ENCODE measurements at regions not wholly inside any gene's neighbourhood (a gene's known extent, or its start where the extent isn't known, plus 50 kb on each side); places are given as distances from the start of the nearest gene placed in this dataset.

DNA sequence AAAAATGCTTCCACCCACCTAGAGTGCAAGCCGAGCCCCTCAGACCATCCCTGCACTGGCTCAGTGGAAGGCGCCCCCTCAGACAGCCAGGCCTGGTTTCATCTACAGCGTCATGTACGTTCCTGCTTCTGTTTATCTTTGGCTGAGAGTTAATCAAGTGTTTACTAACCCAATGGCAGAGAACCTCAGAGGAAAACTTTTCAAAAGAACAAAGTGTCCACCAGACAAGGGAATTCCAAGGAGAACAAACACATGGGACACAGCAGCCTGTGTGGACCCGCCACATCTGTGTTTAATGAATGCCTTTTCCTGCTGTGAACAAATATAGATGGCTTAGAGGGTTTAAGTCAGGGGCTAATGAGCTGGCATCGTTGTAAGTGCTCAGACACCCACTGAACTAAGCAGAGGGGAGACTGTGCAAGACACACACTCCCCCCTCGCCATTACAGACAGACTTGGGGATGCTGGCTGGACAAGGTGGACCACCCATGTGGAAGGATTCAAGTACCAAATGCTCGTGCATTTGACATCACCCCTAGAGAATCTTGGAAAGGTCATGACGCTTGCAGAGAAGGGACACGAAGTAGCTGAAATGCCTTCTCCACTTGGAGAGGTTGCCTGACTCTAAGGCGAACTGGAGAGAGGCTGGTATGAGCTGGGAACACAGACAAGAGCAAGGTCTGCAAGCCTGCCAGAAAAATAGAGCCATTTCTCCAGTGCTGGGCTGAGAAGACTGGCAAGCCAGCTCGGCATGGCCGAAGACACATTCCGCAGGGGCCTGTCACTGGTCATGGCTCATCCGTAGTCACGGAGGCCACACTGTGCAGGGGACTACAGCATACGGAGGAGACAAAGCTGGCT, 53.5 kb upstream of the NXT1 start:
- H3K9me2 ChIP-seq (ENCODE audit: insufficient read depth) = no peaks in the 10 kb centered on the region
- Mint-ChIP-seq H3K27me3 (ENCODE audit: insufficient read depth, low read depth, poor library complexity) (peaks cover 6% of the 10 kb centered on the region), H3K9me3 (no peaks in the 10 kb centered on the region; the same call in 2 of the 3 replicates), H3K4me3 (no peak overlapping the region), H3K4me1 (peaks cover 10% of the 10 kb centered on the region), H3K27ac (no peak overlapping the region), H3K36me3 (ENCODE audit: low read depth) (no peaks in the 10 kb centered on the region)
- H3K36me3 ChIP-seq (ENCODE audit: insufficient read depth) = no peaks in the 10 kb centered on the region
- DNase-seq (ENCODE audit: low spot score) (no peak), ATAC-seq (no peak)
- no peak overlapping the region for H3K27ac ChIP-seq (ENCODE audit: low read depth)
- TF ChIP-seq EZH2 (IDR thresholded peaks at IDR 0.05; ENCODE audit: low read depth, unreplicated experiment) (no peak), NANOG (IDR thresholded peaks at IDR 0.05; ENCODE audit: borderline replicate concordance) (no peak), ZNF331 (CRISPR knock-in tag; IDR thresholded peaks at IDR 0.05; ENCODE audit: low read depth) (no peak), CREB1 (CRISPR knock-in tag; IDR thresholded peaks at IDR 0.05; ENCODE audit: low read depth) (no peak)
- no peaks in the 10 kb centered on the region for H3F3A ChIP-seq (replicated peaks; ENCODE audit: low read depth)
- H3K27me3 ChIP-seq (ENCODE audit: insufficient read depth) = no peaks in the 10 kb centered on the region
- H2AFZ ChIP-seq = no peak overlapping the region
- no peak overlapping the region for H3K4me3 ChIP-seq
- no peak overlapping the region for H3K4me2 ChIP-seq
- no peaks in the 10 kb centered on the region for H3K4me1 ChIP-seq (ENCODE audit: insufficient read depth)
- no peaks in the 10 kb centered on the region for H4K20me1 ChIP-seq (replicated peaks; ENCODE audit: insufficient read depth)
- no peaks in the 10 kb centered on the region for H3K79me2 ChIP-seq (replicated peaks; ENCODE audit: insufficient read depth)

DNA sequence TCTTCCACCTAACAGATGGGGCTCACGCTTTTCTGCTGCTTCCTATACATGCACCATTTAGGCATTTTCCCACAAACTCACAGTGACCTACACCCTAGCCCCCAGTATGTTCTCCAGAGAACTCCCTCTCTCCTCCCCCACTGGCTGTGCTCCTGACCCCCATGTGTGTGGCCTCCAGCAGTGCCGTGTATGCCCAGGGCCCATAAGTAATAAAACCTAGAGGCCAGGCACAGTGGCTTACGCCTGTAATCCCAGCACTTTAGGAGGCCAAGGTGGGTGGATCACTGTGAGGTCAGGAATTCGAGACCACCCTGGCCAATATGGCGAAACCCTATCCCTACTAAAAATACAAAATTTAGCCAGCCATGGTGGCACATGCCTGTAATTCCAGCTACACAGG, 54.7 kb upstream of the NXT1 start:
- H3K27ac Mint-ChIP-seq = no peak overlapping the region
- Histone ChIP-seq H3K4me1 (ENCODE audit: insufficient read depth) (no peaks in the 10 kb centered on the region), H3K27ac (ENCODE audit: low read depth) (no peak overlapping the region), H3K27me3 (ENCODE audit: insufficient read depth) (no peaks in the 10 kb centered on the region), H3K9me2 (ENCODE audit: insufficient read depth) (no peaks in the 10 kb centered on the region), H3K36me3 (ENCODE audit: insufficient read depth) (no peaks in the 10 kb centered on the region), H3K4me2 (no peak overlapping the region), H4K20me1 (replicated peaks; ENCODE audit: insufficient read depth) (no peaks in the 10 kb centered on the region), H3F3A (replicated peaks; ENCODE audit: low read depth) (no peaks in the 10 kb centered on the region), H2AFZ (no peak overlapping the region), H3K79me2 (replicated peaks; ENCODE audit: insufficient read depth) (no peaks in the 10 kb centered on the region), H3K4me3 (no peak overlapping the region)
- H3K9me3 Mint-ChIP-seq = no peaks in the 10 kb centered on the region; the same call in 2 of the 3 replicates
- peaks cover 10% of the 10 kb centered on the region for H3K4me1 Mint-ChIP-seq
- peaks cover 3% of the 10 kb centered on the region for H3K27me3 Mint-ChIP-seq (ENCODE audit: insufficient read depth, low read depth, poor library complexity)
- no peaks in the 10 kb centered on the region for H3K36me3 Mint-ChIP-seq (ENCODE audit: low read depth)
- ATAC-seq (no peak), DNase-seq (ENCODE audit: low spot score) (no peak)
- H3K4me3 Mint-ChIP-seq = no peak overlapping the region
- no peak for TF ChIP-seq JUNB (IDR thresholded peaks at IDR 0.05; ENCODE audit: unreplicated experiment)
- TF ChIP-seq CREB1 (CRISPR knock-in tag; IDR thresholded peaks at IDR 0.05; ENCODE audit: low read depth) = no peak
- TF ChIP-seq, protein P1, sequence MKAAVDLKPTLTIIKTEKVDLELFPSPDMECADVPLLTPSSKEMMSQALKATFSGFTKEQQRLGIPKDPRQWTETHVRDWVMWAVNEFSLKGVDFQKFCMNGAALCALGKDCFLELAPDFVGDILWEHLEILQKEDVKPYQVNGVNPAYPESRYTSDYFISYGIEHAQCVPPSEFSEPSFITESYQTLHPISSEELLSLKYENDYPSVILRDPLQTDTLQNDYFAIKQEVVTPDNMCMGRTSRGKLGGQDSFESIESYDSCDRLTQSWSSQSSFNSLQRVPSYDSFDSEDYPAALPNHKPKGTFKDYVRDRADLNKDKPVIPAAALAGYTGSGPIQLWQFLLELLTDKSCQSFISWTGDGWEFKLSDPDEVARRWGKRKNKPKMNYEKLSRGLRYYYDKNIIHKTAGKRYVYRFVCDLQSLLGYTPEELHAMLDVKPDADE (IDR thresholded peaks at IDR 0.05) = no peak
- TF ChIP-seq, protein P2, sequence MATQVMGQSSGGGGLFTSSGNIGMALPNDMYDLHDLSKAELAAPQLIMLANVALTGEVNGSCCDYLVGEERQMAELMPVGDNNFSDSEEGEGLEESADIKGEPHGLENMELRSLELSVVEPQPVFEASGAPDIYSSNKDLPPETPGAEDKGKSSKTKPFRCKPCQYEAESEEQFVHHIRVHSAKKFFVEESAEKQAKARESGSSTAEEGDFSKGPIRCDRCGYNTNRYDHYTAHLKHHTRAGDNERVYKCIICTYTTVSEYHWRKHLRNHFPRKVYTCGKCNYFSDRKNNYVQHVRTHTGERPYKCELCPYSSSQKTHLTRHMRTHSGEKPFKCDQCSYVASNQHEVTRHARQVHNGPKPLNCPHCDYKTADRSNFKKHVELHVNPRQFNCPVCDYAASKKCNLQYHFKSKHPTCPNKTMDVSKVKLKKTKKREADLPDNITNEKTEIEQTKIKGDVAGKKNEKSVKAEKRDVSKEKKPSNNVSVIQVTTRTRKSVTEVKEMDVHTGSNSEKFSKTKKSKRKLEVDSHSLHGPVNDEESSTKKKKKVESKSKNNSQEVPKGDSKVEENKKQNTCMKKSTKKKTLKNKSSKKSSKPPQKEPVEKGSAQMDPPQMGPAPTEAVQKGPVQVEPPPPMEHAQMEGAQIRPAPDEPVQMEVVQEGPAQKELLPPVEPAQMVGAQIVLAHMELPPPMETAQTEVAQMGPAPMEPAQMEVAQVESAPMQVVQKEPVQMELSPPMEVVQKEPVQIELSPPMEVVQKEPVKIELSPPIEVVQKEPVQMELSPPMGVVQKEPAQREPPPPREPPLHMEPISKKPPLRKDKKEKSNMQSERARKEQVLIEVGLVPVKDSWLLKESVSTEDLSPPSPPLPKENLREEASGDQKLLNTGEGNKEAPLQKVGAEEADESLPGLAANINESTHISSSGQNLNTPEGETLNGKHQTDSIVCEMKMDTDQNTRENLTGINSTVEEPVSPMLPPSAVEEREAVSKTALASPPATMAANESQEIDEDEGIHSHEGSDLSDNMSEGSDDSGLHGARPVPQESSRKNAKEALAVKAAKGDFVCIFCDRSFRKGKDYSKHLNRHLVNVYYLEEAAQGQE (IDR thresholded peaks at IDR 0.05; ENCODE audit: unreplicated experiment) = no peak
- TF ChIP-seq ZNF114 (CRISPR knock-in tag; IDR thresholded peaks at IDR 0.05) = no peak
- TF ChIP-seq EZH2 (IDR thresholded peaks at IDR 0.05; ENCODE audit: low read depth, unreplicated experiment) = no peak
- TF ChIP-seq, protein P3, sequence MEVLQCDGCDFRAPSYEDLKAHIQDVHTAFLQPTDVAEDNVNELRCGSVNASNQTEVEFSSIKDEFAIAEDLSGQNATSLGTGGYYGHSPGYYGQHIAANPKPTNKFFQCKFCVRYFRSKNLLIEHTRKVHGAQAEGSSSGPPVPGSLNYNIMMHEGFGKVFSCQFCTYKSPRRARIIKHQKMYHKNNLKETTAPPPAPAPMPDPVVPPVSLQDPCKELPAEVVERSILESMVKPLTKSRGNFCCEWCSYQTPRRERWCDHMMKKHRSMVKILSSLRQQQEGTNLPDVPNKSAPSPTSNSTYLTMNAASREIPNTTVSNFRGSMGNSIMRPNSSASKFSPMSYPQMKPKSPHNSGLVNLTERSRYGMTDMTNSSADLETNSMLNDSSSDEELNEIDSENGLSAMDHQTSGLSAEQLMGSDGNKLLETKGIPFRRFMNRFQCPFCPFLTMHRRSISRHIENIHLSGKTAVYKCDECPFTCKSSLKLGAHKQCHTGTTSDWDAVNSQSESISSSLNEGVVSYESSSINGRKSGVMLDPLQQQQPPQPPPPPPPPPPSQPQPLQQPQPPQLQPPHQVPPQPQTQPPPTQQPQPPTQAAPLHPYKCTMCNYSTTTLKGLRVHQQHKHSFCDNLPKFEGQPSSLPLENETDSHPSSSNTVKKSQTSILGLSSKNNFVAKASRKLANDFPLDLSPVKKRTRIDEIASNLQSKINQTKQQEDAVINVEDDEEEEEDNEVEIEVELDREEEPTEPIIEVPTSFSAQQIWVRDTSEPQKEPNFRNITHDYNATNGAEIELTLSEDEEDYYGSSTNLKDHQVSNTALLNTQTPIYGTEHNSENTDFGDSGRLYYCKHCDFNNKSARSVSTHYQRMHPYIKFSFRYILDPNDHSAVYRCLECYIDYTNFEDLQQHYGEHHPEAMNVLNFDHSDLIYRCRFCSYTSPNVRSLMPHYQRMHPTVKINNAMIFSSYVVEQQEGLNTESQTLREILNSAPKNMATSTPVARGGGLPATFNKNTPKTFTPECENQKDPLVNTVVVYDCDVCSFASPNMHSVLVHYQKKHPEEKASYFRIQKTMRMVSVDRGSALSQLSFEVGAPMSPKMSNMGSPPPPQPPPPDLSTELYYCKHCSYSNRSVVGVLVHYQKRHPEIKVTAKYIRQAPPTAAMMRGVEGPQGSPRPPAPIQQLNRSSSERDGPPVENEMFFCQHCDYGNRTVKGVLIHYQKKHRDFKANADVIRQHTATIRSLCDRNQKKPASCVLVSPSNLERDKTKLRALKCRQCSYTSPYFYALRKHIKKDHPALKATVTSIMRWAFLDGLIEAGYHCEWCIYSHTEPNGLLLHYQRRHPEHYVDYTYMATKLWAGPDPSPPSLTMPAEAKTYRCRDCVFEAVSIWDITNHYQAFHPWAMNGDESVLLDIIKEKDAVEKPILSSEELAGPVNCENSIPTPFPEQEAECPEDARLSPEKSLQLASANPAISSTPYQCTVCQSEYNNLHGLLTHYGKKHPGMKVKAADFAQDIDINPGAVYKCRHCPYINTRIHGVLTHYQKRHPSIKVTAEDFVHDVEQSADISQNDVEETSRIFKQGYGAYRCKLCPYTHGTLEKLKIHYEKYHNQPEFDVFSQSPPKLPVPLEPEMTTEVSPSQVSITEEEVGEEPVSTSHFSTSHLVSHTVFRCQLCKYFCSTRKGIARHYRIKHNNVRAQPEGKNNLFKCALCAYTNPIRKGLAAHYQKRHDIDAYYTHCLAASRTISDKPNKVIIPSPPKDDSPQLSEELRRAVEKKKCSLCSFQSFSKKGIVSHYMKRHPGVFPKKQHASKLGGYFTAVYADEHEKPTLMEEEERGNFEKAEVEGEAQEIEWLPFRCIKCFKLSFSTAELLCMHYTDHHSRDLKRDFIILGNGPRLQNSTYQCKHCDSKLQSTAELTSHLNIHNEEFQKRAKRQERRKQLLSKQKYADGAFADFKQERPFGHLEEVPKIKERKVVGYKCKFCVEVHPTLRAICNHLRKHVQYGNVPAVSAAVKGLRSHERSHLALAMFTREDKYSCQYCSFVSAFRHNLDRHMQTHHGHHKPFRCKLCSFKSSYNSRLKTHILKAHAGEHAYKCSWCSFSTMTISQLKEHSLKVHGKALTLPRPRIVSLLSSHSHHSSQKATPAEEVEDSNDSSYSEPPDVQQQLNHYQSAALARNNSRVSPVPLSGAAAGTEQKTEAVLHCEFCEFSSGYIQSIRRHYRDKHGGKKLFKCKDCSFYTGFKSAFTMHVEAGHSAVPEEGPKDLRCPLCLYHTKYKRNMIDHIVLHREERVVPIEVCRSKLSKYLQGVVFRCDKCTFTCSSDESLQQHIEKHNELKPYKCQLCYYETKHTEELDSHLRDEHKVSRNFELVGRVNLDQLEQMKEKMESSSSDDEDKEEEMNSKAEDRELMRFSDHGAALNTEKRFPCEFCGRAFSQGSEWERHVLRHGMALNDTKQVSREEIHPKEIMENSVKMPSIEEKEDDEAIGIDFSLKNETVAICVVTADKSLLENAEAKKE (CRISPR knock-in tag; IDR thresholded peaks at IDR 0.05) = no peak
- TF ChIP-seq POLR2AphosphoS5 (IDR thresholded peaks at IDR 0.05; ENCODE audit: low read depth) = no peak
